ENCODE measurements at regions not wholly inside any gene's neighbourhood (a gene's known extent, or its start where the extent isn't known, plus 50 kb on each side); places are given as distances from the start of the nearest gene placed in this dataset.

DNA sequence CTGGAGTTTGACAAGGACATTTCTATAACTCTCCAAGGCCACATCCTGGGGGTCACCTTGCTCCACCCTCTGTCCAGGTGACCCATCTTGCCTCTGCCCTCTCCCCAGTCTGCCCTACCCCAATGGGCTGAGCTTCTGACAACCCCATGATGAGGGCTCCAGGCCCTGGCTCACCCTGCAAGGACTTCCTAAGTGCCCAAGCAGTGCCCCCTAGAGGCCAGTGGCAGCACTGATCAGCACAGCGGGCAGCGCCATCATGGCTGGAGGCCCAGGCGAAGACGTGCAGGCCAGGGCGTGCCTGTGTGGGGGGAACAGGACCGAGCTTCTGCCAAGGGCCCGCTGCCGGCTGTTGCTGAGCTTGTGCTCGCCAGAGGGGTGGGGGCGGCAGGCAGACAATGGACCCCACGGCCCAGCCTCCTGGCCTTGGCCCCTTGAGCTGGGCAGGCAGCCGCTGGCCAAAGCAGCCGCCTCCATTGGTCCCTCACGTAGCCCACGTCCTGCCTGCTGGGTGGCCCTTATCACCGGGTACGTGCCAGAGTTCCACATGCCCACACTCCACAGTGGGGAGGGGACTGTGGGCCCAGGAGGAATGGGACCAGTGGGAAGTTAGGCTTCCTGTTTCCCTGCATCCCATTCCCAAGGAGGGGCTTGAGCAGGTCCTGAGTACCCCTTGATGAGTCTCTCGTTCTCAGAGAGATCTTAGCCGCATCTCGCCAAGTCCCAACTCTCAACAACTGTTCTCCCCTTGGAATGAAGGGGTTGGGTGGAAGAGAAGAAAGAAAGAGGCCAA is 64.3 kb downstream of the MRPL14 start (continued):
- TF ChIP-seq, protein P1, sequence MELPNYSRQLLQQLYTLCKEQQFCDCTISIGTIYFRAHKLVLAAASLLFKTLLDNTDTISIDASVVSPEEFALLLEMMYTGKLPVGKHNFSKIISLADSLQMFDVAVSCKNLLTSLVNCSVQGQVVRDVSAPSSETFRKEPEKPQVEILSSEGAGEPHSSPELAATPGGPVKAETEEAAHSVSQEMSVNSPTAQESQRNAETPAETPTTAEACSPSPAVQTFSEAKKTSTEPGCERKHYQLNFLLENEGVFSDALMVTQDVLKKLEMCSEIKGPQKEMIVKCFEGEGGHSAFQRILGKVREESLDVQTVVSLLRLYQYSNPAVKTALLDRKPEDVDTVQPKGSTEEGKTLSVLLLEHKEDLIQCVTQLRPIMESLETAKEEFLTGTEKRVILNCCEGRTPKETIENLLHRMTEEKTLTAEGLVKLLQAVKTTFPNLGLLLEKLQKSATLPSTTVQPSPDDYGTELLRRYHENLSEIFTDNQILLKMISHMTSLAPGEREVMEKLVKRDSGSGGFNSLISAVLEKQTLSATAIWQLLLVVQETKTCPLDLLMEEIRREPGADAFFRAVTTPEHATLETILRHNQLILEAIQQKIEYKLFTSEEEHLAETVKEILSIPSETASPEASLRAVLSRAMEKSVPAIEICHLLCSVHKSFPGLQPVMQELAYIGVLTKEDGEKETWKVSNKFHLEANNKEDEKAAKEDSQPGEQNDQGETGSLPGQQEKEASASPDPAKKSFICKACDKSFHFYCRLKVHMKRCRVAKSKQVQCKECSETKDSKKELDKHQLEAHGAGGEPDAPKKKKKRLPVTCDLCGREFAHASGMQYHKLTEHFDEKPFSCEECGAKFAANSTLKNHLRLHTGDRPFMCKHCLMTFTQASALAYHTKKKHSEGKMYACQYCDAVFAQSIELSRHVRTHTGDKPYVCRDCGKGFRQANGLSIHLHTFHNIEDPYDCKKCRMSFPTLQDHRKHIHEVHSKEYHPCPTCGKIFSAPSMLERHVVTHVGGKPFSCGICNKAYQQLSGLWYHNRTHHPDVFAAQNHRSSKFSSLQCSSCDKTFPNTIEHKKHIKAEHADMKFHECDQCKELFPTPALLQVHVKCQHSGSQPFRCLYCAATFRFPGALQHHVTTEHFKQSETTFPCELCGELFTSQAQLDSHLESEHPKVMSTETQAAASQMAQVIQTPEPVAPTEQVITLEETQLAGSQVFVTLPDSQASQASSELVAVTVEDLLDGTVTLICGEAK (IDR thresholded peaks at IDR 0.05): no peak
- TF ChIP-seq, protein P1 (CRISPR knock-in tag; IDR thresholded peaks at IDR 0.05): no peak
- TF ChIP-seq, protein P2, sequence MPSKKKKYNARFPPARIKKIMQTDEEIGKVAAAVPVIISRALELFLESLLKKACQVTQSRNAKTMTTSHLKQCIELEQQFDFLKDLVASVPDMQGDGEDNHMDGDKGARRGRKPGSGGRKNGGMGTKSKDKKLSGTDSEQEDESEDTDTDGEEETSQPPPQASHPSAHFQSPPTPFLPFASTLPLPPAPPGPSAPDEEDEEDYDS (CRISPR knock-in tag; IDR thresholded peaks at IDR 0.05): peak; percentile 68; the same call in 1 of the 2 replicates
- no peak for TF ChIP-seq KDM5B (CRISPR knock-in tag; IDR thresholded peaks at IDR 0.05; ENCODE audit: borderline replicate concordance)
- no peak for TF ChIP-seq MED13 (CRISPR knock-in tag; IDR thresholded peaks at IDR 0.05)
- TF ChIP-seq ZSCAN9 (CRISPR knock-in tag; IDR thresholded peaks at IDR 0.05; ENCODE audit: borderline replicate concordance): peak; percentile 65; the same call in 1 of the 2 replicates
- TF ChIP-seq, protein P3, sequence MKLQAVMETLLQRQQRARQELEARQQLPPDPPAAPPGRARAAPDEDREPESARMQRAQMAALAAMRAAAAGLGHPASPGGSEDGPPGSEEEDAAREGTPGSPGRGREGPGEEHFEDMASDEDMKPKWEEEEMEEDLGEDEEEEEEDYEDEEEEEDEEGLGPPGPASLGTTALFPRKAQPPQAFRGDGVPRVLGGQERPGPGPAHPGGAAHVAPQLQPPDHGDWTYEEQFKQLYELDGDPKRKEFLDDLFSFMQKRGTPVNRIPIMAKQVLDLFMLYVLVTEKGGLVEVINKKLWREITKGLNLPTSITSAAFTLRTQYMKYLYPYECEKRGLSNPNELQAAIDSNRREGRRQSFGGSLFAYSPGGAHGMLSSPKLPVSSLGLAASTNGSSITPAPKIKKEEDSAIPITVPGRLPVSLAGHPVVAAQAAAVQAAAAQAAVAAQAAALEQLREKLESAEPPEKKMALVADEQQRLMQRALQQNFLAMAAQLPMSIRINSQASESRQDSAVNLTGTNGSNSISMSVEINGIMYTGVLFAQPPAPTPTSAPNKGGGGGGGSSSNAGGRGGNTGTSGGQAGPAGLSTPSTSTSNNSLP (IDR thresholded peaks at IDR 0.05; ENCODE audit: low read depth, low read length): no peak
- TF ChIP-seq CCAR2 (optimal IDR thresholded peaks at IDR 0.05; ENCODE audit: low read depth, low read length): no peak
- no peak for TF ChIP-seq ZNF660 (CRISPR knock-in tag; IDR thresholded peaks at IDR 0.05; ENCODE audit: borderline replicate concordance, low read depth)
- no peak for TF ChIP-seq ARNT (IDR thresholded peaks at IDR 0.05)
- TF ChIP-seq LCORL (IDR thresholded peaks at IDR 0.05): no peak
- peak; percentile 67; the same call in 1 of the 2 replicates for TF ChIP-seq LCORL (CRISPR knock-in tag; IDR thresholded peaks at IDR 0.05)
- TF ChIP-seq, protein P4, sequence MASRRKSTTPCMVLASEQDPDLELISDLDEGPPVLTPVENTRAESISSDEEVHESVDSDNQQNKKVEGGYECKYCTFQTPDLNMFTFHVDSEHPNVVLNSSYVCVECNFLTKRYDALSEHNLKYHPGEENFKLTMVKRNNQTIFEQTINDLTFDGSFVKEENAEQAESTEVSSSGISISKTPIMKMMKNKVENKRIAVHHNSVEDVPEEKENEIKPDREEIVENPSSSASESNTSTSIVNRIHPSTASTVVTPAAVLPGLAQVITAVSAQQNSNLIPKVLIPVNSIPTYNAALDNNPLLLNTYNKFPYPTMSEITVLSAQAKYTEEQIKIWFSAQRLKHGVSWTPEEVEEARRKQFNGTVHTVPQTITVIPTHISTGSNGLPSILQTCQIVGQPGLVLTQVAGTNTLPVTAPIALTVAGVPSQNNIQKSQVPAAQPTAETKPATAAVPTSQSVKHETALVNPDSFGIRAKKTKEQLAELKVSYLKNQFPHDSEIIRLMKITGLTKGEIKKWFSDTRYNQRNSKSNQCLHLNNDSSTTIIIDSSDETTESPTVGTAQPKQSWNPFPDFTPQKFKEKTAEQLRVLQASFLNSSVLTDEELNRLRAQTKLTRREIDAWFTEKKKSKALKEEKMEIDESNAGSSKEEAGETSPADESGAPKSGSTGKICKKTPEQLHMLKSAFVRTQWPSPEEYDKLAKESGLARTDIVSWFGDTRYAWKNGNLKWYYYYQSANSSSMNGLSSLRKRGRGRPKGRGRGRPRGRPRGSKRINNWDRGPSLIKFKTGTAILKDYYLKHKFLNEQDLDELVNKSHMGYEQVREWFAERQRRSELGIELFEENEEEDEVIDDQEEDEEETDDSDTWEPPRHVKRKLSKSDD (CRISPR knock-in tag; IDR thresholded peaks at IDR 0.05; ENCODE audit: low read depth): 0 out of 2 replicates have a peak, but pooled peaks have one; percentile 53
- no peak for TF ChIP-seq ZNF224 (CRISPR knock-in tag; IDR thresholded peaks at IDR 0.05)
- TF ChIP-seq, protein P5, sequence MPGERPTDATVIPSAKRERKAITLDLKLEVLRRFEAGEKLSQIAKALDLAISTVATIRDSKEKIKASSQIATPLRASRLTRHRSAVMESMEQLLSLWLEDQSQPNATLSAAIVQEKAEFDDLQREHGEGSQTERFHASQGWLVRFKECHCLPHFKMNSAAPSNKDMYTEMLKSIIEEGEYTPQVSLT (CRISPR knock-in tag; IDR thresholded peaks at IDR 0.05; ENCODE audit: borderline replicate concordance, low read depth): no peak
- TF ChIP-seq CBX1 (IDR thresholded peaks at IDR 0.05; ENCODE audit: low read depth): peak; percentile 84
